ENCODE measurements at regions not wholly inside any gene's neighbourhood (a gene's known extent, or its start where the extent isn't known, plus 50 kb on each side); places are given as distances from the start of the nearest gene placed in this dataset.
A peak's percentile ranks its signal among the peaks of the same experiment; 100 is the strongest.

DNA sequence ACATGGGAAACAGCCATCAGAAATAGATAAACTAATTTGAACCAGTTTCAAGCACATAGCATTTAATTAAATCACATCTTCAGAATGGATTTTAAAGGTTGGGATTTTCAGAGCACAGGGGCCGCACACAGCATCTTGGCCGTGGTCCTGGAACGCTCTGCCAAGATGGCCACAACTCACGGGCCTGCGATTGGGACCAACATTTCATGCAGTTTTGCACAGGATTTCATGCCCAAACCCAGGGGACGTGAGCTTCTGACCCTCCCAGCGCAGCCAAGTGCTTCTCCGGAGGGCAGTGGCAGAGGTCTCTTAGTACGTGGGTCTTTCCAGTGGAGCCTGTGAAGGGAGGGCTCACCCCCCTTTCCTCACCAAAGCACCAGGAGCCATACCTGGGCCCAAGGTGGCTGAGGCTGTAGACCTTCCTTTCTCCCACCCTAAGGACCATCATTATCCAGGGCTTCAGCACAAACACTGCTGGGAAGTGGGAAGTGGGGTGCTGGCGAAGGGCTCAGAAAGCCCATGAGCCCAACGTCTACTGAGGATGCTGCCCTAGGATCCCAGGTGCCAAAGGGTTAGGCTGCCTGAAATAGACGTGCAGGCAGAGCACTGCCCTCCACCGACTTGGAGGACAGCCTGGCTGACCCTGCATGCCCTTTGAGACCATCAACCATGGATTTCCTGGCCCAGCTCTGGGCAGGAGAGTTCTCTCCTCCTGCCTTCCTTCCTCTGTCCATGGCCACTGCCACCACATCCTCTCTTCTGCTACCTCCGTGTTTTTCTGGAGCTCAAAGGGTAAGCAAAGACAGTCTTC is 611.2 kb upstream of the MGMT start:
- ATAC-seq, result peak in 2 of 4 donors; percentile 9 to 19
- H3K4me3 ChIP-seq, result no peak overlapping the region
- no peak for DNase-seq
- TF ChIP-seq POLR2A (IDR thresholded peaks at IDR 0.05) (no peak), CTCF (IDR thresholded peaks at IDR 0.05) (no peak)
- 66 to 72% (median 70%) methylated on average over 14 of the region's 14 CpGs for WGBS, 4 donors
- no peaks in the 10 kb centered on the region for H3K36me3 ChIP-seq
- peaks cover 4 to 53% (median 35%) of the 10 kb centered on the region in 12 donors for H3K4me1 ChIP-seq
- H3K9me3 ChIP-seq, result no peaks in the 10 kb centered on the region
- intact Hi-C loops (cut with DNase I), result loop anchor here in 6 of 10 donors (5.0 to 10.0 kb wide), 5 partner anchors 109 to 591 kb away; no protein-coding TSS in a partner anchor
- H3K27me3 ChIP-seq, result no peaks in the 10 kb centered on the region
- peak overlapping the region in 3 of 12 donors; percentile 3 to 73 (median 28) for H3K27ac ChIP-seq

DNA sequence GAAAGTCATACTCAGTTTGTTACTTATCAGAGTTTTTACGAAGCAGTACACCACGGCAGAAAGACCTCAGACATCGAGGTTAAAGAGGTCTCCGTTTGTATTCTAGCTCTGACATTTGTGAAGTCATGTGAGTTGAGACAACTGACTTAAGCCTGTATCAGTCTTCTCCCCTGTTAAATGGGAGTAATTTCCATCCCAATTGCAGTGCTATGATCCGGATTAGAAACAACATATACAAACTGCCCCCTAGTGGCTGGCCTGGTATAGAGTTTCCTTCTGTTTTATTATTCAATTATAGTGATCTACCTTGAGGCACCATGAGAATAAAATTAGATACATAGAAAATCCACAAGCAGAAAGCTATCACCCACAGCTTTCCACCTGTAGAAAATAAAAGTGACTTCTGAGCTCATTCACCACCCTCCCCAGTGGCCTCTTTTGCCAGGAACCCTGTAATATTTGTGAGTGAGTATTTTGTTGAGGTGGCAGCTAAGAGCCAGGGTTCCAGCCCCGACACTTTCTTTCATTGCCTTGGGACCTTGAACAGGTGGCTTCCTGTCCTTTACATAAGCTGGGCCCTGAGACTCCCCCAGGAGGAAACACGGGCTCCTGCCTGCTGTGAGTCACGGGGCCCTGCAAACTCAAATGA is 607.2 kb upstream of the MGMT start:
- H3K4me1 ChIP-seq, result peaks cover 0 to 16% (median 12%) of the 10 kb centered on the region in 12 donors
- peak; percentile 36 to 73 (median 66) for TF ChIP-seq CTCF (IDR thresholded peaks at IDR 0.05)
- no peak for TF ChIP-seq POLR2A (IDR thresholded peaks at IDR 0.05)
- no peaks in the 10 kb centered on the region for H3K9me3 ChIP-seq
- ATAC-seq (no peak), DNase-seq (peak in 1 of 5 donors; percentile 30)
- 75 to 80% (median 76%) methylated on average over 8 of the region's 8 CpGs for WGBS, 4 donors
- no peak overlapping the region for H3K27ac ChIP-seq
- no peak overlapping the region for H3K4me3 ChIP-seq
- no peaks in the 10 kb centered on the region for H3K36me3 ChIP-seq
- intact Hi-C loops (cut with DNase I), result loop anchor here (1.0 to 10.0 kb wide), 8 partner anchors 113 to 595 kb away; no protein-coding TSS in a partner anchor
- no peaks in the 10 kb centered on the region for H3K27me3 ChIP-seq

- intact Hi-C loops (cut with DNase I), result loop anchor here in 5 of 10 donors (2.0 to 10.0 kb wide), 5 partner anchors 228 to 596 kb away; no protein-coding TSS in a partner anchor
- no peaks in the 10 kb centered on the region for H3K36me3 ChIP-seq
- no peak for TF ChIP-seq POLR2A (IDR thresholded peaks at IDR 0.05)
- no peak for TF ChIP-seq CTCF (IDR thresholded peaks at IDR 0.05)
- no peaks in the 10 kb centered on the region for H3K9me3 ChIP-seq
- no peak overlapping the region for H3K27ac ChIP-seq
- no peak overlapping the region for H3K4me3 ChIP-seq
- DNase-seq (no peak), ATAC-seq (no peak)
- no peaks in the 10 kb centered on the region for H3K27me3 ChIP-seq
- peaks cover 0 to 9% (median 6%) of the 10 kb centered on the region in 12 donors for H3K4me1 ChIP-seq
- 80 to 83% (median 81%) methylated on average over 9 of the region's 9 CpGs for WGBS, 4 donors
Measured at GRCh38 chr10:128860574-128860973, 606.5 kb upstream of the MGMT start.
